ENCODE measurements at regions not wholly inside any gene's neighbourhood (a gene's known extent, or its start where the extent isn't known, plus 50 kb on each side); places are given as distances from the start of the nearest gene placed in this dataset.

DNA sequence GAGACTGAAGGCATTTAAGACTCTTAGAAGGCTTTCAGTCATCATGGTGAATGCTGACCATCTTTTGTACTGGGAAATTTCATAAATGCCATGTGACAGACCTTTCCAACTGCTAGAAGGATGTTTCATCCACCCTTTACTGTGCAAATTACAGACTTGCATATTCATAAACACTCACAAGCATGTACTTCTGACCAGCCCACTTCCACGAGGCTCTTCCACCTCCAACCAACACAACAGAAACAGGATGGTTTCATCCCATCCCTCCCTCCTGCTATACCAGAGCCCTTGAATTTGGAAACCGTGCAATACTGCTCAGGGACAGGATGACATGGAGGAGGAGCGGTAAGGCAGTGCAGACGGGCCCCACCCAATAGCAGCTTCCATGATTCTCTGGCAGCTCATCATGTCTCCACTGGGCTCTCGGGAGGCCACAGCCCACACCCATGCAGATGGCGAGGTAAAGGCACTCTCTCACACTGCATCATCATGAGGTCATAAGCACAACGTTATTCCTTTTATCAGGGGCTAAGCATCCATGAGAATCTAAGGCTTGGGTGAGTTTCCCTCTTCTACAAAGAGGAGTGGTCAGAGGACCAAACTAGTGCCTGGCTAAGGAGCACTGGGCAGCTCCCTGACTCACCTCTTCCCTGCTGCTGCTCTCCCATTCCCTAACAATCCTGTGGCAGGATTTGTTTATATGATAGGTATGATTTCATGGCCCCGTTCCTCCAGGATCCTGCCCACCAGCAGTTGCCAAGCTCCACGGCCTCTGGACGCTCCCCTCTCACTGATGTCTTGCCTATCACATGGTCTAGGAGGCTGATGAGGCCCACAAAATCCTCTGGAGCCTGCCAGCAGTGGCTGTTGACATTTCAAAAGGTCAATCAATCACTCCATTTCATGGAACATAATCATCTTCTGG is 94.4 kb upstream of the FSTL4 start:
- ATAC-seq = no peak

DNA sequence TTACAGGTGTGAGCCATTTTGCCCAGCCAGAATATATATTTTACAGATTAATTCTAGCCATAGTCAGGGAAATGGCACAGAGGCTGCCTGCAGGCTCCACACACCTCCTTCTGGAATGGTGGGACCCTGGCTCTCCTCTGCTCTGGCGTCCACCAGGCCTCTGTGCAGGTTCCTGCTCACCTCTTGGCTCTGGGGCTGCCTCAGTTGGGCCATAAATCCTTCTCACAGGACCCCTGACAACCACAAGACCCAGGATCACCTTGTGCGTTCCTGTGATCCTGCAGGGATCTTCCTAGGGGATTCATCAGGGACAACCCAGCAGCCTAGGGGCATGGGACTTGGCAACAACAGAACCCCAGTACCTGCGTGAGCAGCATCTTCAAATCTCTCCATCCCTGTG is 93.0 kb upstream of the FSTL4 start:
- no peak for ATAC-seq

DNA sequence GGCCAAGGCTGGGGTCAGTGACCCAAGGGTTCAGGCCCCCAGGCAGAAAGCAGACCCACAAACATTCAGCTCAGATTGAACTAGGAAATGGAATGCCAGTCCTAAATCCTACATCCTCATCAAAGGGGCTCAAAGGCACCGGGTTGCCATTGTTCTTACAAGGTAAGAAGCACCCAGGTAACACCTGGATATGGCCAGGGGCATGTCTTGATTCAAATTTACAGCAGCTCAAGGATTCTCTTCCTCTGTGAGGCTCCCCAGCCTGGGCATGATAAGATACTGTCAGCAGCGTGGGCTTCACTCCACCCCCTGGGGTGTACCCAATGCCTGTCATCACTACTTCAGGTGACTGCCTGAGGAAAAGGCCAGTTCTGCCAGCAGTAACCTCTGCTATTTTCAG is 92.1 kb upstream of the FSTL4 start:
- no peak for ATAC-seq

DNA sequence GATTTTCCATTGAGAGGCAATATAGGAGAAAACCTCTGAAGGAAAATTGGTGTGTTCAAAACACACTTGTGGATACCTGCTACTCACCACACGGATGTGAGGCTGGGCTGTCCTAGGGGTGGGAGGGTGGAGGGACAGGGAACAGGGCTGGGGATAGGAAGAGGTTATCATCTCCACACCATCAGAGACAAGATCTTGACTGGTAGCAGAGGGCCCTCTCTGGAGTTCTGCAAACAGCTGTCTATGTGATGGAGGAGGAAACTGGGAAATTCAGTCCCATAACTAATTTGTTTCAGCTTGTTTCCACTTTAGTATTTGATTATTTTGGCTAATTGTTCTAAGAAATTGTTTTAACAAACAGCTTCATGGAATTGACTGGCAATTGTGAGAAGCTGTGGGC is 91.6 kb upstream of the FSTL4 start:
- no peak for ATAC-seq

DNA sequence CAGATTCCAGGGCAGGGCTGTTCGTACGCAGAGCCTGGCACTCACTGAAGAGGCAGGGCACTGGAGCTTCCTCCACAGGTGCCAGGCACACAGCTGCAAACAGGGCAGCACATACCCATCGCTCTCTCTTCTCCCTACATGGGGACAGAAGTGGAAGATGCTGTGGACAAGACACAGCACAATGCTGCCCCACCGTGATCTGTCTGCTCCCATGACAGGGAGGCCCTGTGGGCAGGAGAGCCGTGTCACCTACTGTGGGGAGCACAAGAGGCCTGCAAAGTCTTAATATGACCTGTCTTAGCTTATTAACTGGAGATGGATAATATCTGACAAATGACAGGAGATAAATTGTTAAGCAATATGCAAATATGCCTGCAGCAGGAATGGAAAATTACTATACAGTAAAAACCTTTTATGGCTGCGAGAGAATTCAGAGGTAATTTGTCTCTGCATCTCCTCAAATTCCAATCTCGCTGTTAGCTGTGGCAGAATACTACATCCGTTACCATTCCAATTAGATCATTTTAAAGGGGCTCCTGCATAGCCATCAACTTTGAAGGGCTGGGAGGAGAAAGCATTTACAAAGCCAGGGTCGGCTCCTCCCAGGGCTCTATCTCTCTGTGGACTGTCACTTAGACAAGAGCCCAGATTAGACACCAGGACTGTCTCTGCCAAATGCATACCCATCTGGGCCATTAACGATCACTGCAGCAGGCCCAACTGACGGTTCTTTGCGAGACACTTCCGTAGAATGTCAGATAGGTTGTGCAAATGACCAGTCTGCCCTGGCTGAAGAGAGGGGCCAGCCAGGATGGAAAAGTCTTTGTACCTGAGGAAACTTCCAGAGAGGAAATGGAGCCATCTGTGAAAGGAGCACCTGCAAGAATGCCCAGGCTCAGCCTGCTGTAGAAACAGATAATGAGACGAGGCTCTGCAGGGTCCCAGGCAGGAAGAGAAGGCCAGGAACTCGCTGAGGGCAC is 90.7 kb upstream of the FSTL4 start:
- ATAC-seq = no peak

DNA sequence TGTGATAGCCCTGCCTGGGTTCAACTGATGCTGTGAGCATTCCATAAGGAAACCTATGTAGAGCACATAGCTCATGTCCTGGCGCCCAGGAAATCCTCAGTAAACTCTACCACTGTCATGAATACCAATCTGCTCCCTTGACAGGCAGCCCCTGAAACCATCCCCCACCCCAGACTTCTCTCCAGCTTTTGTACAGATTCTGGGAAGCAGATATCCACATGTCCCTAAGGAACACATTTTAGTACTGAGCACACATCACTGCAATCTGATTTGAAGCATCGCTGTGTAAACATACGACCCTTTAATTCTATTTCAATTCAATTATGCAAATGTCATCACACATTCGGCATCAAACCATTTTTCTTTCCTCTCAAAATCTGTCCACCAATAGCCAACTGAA is 89.5 kb upstream of the FSTL4 start:
- ATAC-seq = no peak

DNA sequence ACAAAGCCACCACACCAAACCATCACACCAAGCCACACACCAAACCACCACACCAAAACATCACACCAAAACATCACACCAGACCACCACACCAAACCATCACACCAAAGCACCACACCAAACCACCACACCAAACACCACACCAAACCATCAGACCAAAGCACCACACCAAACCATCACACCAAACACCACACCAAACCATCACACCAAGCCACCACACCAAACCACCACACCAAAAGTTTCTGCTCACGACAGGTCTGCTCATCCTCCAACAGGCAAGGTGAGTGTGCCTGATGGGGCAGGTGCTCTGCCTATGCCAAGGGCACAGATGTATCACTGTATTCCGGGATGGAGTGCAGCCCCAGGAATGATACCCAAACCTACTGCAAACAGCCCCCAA is 87.9 kb upstream of the FSTL4 start:
- ATAC-seq = no peak

DNA sequence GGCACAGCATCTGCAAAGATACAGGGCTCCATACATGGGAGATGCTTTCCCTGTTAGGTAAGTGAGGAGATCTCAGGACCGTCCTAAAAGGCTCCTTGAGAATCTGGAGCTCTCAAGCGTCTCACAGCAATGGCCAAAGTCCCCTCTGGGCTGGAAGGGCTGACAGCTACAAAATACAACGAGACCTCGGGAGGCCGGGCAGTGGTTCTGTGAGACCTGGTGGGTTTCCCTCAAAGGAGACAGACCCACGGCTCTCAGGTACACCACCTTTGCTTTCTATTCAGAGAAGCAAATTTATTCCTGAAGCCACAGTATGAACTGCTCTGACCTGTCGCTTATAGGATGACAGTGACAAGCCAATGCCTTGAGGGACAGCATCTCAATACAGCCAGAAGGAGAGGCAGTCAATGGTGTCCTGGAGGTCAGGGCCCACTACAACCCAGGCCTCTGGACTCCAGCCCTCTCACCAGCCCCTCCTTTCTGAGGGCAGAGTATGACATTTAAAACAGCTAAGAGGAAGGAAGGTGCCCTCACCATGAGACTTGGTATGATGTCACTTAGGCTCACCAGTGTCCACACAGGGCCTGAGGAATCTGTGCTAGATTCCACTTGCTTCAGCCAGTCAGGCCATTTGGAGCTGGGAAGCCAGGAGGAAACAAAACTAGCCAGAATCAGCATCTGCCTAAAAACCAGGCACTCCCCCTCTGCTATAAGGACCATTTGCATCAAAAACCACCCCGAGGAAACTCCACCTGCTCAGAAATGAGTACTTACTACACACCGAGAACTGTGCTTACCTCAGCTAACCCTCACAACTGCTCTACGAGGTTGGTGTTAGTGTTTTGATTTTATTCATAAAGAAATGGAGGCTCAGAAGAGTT is 86.5 kb upstream of the FSTL4 start:
- ATAC-seq = no peak

DNA sequence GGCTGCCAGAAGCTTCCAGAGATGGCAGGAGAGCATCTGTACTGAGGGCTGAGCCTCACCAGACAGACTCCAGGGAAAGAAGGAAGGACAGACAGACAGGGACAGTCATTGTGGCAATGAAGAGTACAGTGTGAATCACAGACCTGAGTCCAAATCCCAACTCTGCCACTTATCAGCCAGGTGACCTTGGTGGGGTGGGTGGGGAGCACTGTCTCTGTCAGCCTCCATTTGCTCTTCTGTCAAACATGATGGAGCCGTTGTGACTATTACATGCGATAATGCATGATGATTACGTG is 85.9 kb upstream of the FSTL4 start:
- no peak for ATAC-seq

DNA sequence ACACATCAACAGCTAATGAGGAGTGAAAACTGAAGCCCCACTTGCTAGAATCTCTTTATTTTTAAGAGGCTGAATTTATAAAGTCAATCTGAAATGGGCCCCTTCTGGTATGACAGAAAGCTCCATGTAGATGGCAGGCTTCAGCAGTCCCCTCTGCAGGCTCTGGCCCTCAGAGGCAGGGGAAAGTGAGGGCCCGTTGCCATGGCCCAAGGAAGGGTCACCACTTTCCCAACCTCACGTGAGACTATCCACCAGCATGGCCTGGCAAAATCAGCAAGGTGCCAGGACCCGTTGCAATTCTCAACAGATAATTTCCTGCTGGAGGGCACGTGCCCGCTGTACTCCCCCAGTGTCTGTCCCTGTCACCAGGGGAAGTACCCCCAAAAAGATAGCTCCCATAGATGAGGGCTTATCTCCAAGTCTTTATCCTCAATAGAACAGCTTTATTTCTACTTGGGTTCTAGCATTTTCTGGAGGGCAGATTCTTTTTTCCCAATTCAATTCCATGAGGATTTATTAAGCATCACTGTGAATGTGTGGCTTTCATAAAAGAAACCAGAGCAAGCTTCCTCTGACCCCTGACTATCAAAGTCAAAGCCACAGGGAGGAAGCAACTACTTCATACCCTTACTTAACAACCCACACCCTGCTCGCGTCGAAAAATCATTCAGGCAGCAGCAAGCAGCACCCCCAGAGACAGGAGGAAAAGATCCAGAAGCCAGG is 85.4 kb upstream of the FSTL4 start:
- no peak for ATAC-seq

DNA sequence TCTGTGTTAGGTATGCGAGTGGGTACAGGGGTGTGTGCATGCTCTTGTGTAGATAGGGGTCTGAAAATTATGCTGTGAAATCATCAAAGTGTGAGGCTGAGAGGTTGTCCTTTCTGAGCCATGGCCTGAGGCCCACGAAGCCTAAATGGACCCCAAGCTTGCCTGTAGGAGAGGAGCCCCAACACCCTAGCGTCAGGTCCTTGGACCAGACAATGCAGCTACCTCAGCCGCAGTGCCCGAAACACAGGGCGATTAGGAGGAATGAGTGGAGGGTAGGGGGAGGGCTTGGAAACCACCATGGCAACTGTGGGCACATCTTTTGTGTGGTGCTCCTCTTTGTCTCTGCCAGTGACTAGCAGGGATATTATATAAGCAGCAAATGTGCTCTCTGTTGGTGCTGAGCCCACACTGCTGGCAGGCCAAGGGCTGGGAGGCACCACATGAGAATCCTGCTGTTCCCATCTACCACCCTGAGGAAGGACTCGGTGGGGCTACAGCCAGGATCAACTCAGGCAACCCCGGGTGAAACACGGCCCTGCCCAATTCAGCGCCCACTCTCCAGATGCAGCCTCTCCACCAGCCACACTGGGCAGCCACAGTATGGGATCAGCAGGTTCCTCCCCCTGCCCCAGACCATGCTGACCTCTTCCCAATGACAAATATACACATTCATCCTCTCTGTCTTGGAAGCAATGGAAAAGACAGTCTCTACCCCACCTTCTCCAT is 84.6 kb upstream of the FSTL4 start:
- no peak for ATAC-seq

DNA sequence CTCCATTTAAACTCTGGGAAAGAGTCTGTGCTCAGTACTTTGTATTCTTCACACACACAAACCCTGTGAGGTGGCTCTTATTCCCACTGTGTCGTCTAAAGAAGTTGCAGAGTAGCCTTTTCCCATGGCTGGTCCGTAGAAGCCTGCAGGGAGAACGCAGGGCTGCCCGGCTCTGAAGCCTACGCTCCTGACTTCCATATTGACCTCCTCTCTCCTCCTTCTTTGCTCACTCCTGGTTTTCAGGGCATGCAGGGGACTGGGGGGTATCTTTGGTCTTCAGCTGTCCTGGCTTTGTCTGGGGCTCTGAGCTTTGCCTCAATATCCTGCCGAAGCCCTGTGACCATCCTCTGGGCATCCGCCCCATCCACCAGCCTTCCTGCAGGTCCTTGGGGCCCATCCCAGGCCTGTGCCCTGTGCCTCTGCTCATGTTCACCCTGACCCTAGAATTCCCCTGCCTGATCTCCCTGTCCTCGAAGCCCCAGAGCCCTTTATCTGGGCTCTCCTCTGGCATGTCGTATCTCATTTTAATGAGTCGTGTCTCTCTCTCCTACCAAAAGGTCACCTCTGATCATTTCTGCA is 83.8 kb upstream of the FSTL4 start:
- ATAC-seq = no peak

DNA sequence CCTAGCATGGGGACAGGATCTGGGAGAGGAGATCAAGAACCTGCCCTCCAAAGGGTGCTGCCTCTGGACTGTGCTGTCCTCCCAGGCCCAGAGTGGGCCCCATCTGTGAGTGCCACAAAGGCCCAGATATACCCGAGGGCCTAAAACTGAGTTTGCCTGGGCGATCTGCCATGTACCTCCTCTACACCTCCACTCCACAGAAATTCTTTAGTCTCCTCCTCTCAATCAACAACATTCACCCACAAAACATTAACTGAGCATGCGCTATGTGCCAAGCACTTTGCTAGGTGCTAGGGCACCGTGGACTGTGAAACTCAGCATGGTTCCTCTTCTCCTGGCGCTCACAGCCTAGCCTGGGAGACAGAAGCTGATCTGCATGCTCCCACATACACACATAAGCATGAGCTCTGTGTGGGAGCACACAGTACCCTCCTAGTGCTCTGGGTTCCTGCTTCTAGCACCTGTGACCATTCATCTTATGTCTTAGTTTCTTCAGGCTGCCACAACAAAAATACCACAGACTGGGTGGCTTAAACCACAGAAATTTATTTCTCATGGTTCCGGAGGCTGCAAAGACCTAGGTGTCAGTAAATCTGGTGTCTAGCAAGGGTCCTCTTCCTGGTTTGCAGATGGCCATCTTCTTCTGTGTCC is 82.0 kb upstream of the FSTL4 start:
- no peak for ATAC-seq

DNA sequence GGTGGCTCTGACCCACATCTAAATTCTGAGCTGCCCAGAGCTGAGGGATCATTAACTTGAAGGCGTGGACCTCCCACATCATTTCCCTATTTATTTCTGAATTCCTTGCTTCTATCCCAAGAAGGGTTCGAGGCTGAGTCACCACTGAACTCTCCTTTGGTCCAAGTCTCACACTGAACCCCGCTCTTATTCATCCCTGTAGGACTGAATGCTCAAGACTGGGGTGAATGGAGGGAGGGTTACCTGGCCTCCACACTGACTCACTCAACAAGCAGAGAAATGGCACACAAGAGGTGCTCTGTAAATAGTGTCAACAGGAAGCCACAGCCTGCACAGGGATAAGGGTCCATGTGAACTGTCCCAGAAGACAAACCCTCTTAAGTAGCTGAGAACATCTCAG is 79.1 kb upstream of the FSTL4 start:
- ATAC-seq = no peak

DNA sequence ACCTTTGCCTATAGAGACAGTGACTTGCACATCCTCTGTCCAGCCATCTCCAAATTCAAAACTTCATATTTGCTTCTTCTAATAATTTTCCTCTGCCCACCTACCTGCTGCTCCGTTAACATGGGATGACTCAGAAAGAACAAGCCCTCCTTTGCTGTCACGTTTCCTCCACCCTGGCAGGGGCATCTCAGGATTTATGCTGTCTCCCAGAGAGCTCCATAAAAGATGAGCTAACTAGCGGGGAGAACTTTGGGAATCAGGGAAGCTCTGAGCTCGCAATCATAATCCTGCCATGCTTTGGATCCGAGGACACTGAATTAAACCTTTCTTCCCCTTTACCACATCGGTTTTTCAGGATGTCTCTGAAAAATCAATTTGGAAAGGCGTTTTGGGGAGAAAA is 78.4 kb upstream of the FSTL4 start:
- no peak for ATAC-seq

DNA sequence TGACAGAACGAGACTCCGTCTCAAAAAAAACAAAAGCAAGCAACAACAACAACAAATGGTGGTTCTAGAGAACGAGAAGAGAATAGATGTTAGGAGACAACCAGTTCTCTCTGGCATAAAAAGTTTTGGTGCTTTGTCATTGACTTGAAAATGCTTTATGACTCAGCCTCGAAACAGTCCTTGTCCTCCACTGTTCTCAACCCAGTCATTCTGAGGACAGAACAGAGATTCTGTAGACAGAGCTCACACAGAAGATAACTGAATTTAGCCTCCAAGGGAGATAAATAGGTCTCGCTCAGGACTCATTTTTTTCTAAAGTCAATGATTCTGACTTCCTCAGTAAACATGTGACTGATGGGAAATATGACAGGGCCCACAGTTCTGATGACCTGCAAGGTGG is 76.0 kb upstream of the FSTL4 start:
- ATAC-seq = no peak

DNA sequence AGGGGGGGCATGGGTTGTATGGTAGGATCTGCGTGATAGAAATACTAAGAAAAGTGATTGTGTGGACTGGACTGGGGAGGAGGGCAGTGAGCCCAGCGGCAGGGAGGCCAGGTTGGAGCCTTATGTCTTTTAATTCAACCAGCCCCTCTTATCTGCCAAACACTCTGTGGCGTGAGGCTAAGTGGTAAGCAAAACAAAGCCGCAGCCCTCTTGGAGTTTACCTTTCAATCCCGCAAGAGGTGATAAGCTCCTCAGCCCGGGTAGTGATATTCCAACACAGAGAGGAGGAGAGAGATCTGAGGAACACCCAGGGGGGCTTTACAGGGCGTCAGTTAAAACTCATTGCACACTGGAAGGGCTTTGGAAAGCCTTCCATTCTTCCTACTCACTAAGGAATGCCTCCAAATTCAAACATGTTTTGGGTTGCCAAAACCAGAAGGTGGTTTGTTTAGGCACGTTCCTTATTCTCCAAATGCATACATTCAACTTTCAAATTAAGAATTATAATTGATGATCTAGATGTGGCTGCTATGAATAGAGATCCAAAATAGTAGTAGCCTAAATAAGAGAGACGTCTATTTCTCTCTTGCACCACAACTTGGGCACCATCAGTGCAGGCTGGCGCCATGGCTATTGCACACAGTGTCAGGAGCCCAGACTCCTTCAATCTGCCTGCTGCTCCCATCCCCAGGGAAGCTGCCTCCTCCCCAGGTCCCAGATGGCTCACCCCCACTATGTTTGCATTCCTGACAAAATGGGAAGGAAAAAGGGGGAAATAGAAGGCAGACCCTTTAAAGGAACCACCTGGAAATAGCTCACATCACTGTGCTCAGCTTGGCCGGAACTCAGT is 75.1 kb upstream of the FSTL4 start:
- peak; percentile 14 for ATAC-seq

DNA sequence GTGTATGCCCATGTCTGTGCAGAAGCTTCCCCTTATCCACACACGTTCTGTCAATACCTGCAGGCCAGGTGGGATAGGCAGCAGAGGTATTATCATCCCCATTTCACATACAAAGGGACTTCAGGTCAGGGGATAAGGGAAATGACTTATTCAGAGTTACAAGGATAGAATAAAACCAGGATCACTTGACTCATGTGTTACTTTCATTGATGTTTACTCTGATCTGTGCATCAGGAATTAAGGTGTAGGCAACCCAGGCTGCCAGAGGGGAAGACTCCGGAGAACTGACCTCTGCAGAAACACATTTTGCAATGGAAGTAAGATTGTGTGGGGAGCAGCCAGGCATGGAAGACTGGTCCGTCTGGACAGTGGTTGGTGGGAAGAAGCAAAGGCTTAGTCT is 74.2 kb upstream of the FSTL4 start:
- ATAC-seq = no peak

DNA sequence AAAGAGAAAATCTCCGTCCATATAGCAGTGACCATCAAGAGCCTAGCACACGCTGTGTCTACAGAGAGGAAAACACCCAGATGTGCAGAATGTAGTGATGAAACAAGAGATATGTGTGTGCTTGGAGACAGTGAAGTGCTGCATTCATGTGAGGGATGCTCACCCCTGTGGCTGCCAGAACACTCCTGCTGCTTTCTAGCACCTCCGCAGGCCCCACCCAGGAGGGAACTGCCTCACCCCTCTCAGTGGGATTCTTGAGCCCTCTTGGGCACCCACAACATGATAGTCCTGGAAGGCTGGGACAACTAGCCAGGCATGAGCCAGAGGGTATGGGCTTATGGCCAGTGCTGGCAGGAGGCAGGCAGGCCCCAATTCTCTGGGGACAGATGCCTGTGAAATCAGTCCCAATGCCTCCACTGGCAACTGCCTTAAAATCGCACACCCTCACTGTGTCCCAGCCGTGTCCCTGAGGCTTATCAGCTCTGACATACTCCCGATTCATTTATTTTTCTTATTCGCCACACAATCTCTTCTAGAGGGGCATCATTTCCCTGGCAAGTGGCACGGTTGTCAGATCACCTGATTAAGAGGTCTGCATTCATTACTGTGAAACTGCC is 73.2 kb upstream of the FSTL4 start:
- no peak for ATAC-seq
